A673 (cell line): ENCODE measurements at regions not wholly inside any gene's neighbourhood (a gene's known extent, or its start where the extent isn't known, plus 50 kb on each side); places are given as distances from the start of the nearest gene placed in this dataset.

Source experiments
- BruUV-seq: library from RNA; stranded (reverse); fragments of 400-500 nt; replicated peaks from 2 replicates; lab custom pipeline; 2021; lab: Mats Ljungman, UMichigan
- CTCF ChIA-PET: fragments of 300-600 bp; sonication (Branson Sonifier 250); formaldehyde crosslinking; loops from one replicate; lab custom pipeline; 2022; ENCODE audit warnings: antibody characterized with exemption; lab: Charles Lee
- POLR2A ChIA-PET: fragments of 300-600 bp; sonication (Branson Sonifier 250); formaldehyde crosslinking; loops from one replicate; lab custom pipeline; 2022; ENCODE audit warnings: antibody characterized with exemption; ENCODE audit not compliant: low non-redundant PET; lab: Charles Lee
- DNase-seq: peaks from one replicate; pipeline ENCODE4 v3.0.0-alpha.2; 2015; ENCODE audit warnings: low spot score
- H3K27ac ChIP-seq: fragments of 200-600 bp; sonication (generic); 2 replicates; pipeline ENCODE4 v1.5.1; 2016; ENCODE audit warnings: mixed run types, low read depth, mild to moderate bottlenecking, mixed read lengths, antibody characterized with exemption, low read length; ENCODE audit not compliant: poor library complexity, severe bottlenecking
- H3K27me3 ChIP-seq: fragments of 200-600 bp; sonication (generic); replicated peaks from 2 replicates; pipeline ENCODE4 v1.6.1; 2017; ENCODE audit warnings: mixed run types, low read depth, mild to moderate bottlenecking, mixed read lengths, antibody characterized with exemption, low read length; ENCODE audit not compliant: insufficient read depth, poor library complexity
- H3K36me3 ChIP-seq: fragments of 200-600 bp; sonication (generic); 2 replicates; pipeline ENCODE4 v1.6.1; 2016; ENCODE audit warnings: mixed run types, mild to moderate bottlenecking, mixed read lengths, antibody characterized with exemption, low read length; ENCODE audit not compliant: insufficient read depth, poor library complexity, severe bottlenecking
- H3K4me1 ChIP-seq: fragments of 200-600 bp; sonication (generic); 2 replicates; pipeline ENCODE4 v1.6.1; 2017; ENCODE audit warnings: mixed run types, mild to moderate bottlenecking, mixed read lengths, antibody characterized with exemption, low read length; ENCODE audit not compliant: insufficient read depth, poor library complexity, severe bottlenecking
- H3K4me3 ChIP-seq: fragments of 200-600 bp; sonication (generic); 2 replicates; pipeline ENCODE4 v1.5.1; 2016; ENCODE audit warnings: low read depth, mixed run types, mild to moderate bottlenecking, mixed read lengths, low read length; ENCODE audit not compliant: poor library complexity, severe bottlenecking
- H3K9me3 ChIP-seq: fragments of 200-600 bp; sonication (generic); 2 replicates; pipeline ENCODE4 v1.6.1; 2016; ENCODE audit warnings: mixed run types, low read depth, mild to moderate bottlenecking, mixed read lengths, antibody characterized with exemption, low read length; ENCODE audit not compliant: poor library complexity, severe bottlenecking
- EZH2 ChIP-seq: fragments of 200-600 bp; sonication (generic); IDR thresholded peaks from 2 replicates; pipeline ENCODE4 v1.6.1; 2017; ENCODE audit warnings: borderline replicate concordance, low read depth, mild to moderate bottlenecking, mixed read lengths, antibody characterized with exemption, low read length; ENCODE audit not compliant: poor library complexity, severe bottlenecking
- intact Hi-C: fragments of 100-400 bp; cut with micrococcal nuclease; formaldehyde crosslinking; loops from one replicate; pipeline ENCODE4 v1.10.0; 2022; ENCODE audit not compliant: unreplicated experiment
- TF ChIP-seq, protein P1 (sequence below): fragments of 300-800, 200-600 bp; sonication (generic); conservative IDR thresholded peaks from 2 replicates; pipeline ENCODE4 v1.5.1; 2017; ENCODE audit warnings: low read depth, mild to moderate bottlenecking, antibody characterized with exemption, low read length, moderate library complexity, mixed read lengths

DNA sequence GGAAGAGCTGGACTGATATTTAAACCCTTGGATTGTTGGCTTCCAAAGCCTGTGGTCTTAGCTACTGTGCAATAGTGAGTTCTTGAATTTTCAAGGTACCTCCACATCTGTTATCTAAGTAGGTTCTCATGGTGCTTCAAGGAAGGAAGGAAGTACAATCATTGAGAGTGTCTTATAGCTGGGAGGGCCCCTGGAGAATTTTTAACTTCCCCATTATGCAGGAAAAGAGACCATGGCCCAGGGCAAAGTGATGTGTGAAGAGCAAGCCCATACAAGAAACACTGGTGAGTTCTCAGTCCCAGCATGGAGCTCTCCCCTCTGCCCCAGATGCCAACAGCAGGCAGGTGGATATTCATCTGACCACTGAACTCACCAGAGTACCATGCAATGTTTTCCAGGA is 169.0 kb upstream of the IRX6 start:
- BruUV-seq: no TSS peak
- Histone ChIP-seq H3K27me3 (peaks cover 3% of the 10 kb centered on the region), H3K27ac (no peak overlapping the region), H3K4me1 (no peaks in the 10 kb centered on the region), H3K36me3 (no peaks in the 10 kb centered on the region), H3K4me3 (no peak overlapping the region), H3K9me3 (no peaks in the 10 kb centered on the region)
- ChIA-PET POLR2A (no interaction called here), CTCF (no interaction called here)
- TF ChIP-seq, protein P1, sequence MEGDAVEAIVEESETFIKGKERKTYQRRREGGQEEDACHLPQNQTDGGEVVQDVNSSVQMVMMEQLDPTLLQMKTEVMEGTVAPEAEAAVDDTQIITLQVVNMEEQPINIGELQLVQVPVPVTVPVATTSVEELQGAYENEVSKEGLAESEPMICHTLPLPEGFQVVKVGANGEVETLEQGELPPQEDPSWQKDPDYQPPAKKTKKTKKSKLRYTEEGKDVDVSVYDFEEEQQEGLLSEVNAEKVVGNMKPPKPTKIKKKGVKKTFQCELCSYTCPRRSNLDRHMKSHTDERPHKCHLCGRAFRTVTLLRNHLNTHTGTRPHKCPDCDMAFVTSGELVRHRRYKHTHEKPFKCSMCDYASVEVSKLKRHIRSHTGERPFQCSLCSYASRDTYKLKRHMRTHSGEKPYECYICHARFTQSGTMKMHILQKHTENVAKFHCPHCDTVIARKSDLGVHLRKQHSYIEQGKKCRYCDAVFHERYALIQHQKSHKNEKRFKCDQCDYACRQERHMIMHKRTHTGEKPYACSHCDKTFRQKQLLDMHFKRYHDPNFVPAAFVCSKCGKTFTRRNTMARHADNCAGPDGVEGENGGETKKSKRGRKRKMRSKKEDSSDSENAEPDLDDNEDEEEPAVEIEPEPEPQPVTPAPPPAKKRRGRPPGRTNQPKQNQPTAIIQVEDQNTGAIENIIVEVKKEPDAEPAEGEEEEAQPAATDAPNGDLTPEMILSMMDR: no peak
- TF ChIP-seq EZH2: no peak
- intact Hi-C loops: no loop called here
- DNase-seq: no peak

DNA sequence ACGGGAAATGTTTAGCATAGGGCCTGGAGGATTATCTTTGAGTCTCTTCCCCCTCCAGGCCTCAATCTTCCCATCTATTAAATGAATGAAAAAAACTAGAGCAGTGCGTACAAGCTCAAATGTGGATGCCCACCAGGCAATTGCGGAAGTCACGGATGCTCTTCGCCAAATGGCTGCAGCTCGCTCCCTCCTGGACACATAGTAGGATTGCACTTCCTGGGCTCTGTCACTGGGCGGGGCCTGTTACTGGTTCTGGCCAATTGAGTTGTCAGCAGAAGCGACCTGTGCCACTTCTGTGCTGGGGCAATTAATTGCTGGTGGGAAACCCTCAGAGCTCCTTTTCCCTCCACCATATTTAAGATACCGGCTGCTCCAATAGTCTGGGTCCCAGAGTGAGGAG is 168.2 kb upstream of the IRX6 start:
- DNase-seq: no peak
- intact Hi-C loops: no loop called here

DNA sequence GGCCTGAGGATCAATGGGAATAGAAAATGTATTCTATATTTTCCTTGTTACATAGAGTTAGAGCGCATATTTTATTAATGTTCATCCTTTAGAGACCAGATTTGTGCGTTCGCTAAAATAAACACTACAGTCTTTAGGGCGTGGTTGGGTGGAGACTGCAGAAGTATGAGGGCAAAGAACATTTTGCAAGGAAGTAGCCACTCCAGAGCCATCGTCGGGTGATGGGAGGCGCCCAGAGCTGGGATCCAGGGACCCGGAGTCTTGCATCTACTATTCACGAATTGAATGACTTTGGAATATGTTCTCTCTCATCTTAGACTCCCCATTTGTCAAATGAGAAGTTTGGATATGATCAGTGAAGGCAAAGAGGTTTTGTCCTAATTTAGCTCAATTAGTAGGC is 154.2 kb upstream of the IRX6 start:
- TF ChIP-seq, protein P1: no peak
- no peak for TF ChIP-seq EZH2
- intact Hi-C loops: no loop called here
- no peaks in the 10 kb centered on the region for H3K27me3 ChIP-seq
- no peak for DNase-seq
- H3K36me3 ChIP-seq: no peaks in the 10 kb centered on the region
- H3K9me3 ChIP-seq: no peaks in the 10 kb centered on the region
- H3K4me3 ChIP-seq: no peak overlapping the region
- H3K4me1 ChIP-seq: no peaks in the 10 kb centered on the region
- H3K27ac ChIP-seq: no peak overlapping the region
- ChIA-PET POLR2A (no interaction called here), CTCF (no interaction called here)
- BruUV-seq: no TSS peak

More for the DNA sequence above, 168.2 kb upstream of the IRX6 start:
- TF ChIP-seq, protein P1: no peak
- Histone ChIP-seq H3K9me3 (no peaks in the 10 kb centered on the region), H3K4me3 (no peak overlapping the region), H3K27me3 (peaks cover 3% of the 10 kb centered on the region), H3K4me1 (no peaks in the 10 kb centered on the region), H3K27ac (no peak overlapping the region), H3K36me3 (no peaks in the 10 kb centered on the region)
- POLR2A ChIA-PET: no interaction called here
- CTCF ChIA-PET: no interaction called here
- no TSS peak for BruUV-seq
